HTR-8/SVneo (cell line): ENCODE measurements at regions not wholly inside any gene's neighbourhood (a gene's known extent, or its start where the extent isn't known, plus 50 kb on each side); places are given as distances from the start of the nearest gene placed in this dataset.
"Not testable (repeated sequence)": the region's sequence is repeated elsewhere in the genome, so short reads cannot be mapped to it uniquely, and the experiment has no call there.

Experiments
- DNase-seq: peaks from one replicate; pipeline ENCODE4 v3.0.0; 2011; ENCODE audit warnings: low spot score, mixed read lengths; ENCODE audit not compliant: insufficient read length
- FAIRE-seq: peaks from 2 replicates; lab custom pipeline; 2011; peaks lifted over from hg19 to GRCh38; lab: Jason Lieb, UNC

GRCh38 chr3:22366781-22367180 is 615.8 kb upstream of the ZNF385D start:
- FAIRE-seq (no peak), DNase-seq (no peak)

DNA sequence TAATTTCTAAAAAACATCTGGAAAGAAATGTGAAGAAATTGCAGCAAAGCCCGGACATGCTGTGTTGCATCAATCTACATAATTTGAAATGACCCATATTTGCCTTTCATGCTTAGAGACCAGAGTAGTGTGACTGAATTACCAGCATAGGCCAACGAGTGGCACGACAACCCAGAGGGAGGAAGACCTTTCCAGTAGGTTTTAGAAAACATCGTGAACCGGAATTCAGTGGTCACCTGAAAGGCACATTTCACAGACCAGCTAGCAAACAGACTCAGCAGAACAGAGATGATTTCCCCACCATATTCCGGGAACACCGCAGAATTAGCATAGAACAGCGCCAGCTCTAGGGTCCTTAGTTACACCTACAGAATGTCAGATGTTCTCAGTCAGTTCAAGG is 620.0 kb upstream of the ZNF385D start:
- DNase-seq (no peak), FAIRE-seq (no peak)

DNA sequence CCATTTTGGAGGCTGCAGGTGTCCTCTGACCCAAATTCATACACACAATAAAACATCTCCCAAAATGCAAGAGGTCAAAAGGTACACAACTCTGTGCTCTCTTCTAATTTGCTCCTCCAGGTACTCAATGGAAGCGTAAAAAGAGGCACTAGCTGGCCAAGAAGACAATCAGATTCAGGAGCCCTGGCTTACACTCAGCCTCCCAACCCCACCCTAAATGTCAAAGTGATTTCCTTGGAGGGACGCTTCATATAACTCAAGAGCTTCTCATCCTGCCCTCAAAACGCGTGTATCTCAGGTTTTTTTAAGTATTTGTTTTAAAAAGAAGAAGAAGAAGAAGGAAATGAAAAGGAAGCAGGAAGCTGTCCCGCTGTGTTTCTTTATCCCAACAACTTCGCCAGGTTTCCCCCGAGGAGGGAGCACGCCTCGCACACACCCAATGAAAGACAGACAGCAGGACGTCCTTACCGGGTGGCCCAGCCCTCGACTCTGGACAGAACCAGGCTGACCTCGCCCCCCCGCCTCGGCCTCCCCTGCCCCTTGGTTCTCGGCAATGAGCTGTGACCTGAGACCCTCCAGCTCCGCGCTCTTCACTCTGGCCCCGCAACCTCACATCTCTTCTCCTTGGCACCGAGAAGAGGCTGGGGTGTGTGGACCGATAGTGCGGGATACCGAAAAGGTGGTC is 620.7 kb upstream of the ZNF385D start:
- FAIRE-seq (no peak), DNase-seq (no peak)

DNA sequence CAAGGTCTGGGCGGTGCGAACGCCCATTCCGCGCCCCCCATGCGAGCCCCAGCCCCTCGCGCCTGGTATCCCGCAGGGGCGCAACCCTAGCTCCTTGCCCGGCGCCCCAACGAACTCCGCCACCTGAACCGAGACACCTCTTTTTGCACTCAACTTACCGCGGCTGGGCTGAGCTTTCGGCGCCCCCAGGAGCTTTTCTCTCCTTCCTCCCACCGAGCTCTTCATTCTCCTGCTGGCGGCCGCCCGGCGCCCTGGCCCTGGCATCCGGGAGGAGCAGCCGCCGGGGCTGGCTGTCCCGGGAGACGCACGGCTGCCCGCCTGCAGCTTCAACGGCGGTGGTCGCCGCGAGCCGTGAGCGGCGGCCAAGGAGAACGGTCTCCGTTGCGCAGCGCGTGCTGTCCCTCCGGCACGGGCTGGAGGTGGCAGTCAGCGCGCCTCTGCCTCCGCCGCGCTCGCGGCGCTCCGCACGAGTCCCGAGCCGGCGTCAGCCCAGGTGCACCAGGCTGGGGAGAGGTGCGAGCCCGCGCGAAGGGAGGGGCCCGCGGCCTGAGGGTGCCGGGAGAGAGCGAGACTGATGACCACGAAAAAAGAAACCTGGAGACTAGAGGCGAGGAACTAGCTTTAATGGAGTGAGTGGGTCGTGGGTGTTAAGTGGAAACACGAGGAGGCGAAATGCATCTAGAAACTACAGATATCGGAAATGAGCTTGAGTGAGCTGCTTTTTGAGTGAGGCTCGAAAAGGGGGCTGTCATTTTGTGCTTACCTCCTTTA is 621.5 kb upstream of the ZNF385D start:
- DNase-seq (no peak), FAIRE-seq (no peak)

DNA sequence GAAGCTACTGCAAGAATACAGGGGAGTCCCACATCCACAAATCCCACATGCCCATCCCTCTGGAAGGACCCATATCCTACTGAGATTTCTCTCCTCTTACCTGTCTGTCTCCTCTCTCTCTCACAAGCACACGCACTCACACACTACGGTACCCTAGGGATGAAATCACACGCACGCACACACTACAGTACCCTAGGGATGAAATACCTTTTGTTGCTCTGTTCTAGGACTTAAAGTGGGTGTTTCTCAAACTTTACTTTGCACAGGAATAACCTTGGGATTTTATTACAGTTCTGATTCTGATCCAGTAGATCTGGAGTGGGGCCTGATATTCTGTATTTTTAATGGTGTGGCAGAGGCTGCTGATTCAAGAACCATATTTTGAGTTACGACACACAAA is 622.2 kb upstream of the ZNF385D start:
- FAIRE-seq: no peak
- no peak for DNase-seq

DNA sequence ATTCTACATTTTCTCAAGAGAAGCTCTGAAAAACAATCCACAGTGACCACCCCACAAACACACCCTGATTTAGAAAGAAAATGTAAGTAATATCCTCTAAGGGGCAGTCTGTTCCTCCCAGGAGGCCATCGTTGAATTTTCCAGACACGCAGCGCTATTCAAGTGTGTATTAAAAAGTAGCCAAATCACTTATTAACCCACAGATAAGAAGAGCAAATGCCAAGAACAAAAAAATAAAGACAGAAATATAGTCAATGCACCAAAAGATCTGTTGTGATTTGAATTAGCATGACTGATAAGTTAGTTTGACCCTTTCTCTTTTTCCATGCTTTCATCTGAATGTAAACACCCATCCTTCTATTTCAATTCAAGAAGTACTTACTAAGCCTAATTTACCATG is 622.8 kb upstream of the ZNF385D start:
- DNase-seq (no peak), FAIRE-seq (no peak)

- FAIRE-seq (no peak), DNase-seq (peak; percentile 37)
Observed at GRCh38 chr3:22377421-22377820, 626.4 kb upstream of the ZNF385D start.

DNA sequence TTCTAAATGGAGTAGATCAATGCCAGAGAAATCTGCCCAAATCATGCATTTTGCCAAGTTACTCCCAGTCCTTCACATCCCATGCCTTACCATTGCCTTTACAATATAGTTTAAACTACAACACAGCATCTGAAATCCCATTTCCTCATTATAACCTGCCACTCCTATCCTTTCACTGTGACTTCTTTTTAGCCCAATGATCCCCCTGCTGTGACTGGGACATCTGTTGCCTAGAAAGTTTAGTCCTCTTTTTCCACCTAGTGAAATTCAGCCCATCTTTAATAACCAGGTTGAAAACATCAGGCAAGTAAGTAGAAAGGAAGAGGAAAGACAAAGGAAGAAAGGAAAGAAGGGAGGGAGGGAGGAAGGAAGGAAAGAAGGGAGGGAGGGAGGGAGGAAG is 627.9 kb upstream of the ZNF385D start:
- no peak for FAIRE-seq
- no peak for DNase-seq

DNA sequence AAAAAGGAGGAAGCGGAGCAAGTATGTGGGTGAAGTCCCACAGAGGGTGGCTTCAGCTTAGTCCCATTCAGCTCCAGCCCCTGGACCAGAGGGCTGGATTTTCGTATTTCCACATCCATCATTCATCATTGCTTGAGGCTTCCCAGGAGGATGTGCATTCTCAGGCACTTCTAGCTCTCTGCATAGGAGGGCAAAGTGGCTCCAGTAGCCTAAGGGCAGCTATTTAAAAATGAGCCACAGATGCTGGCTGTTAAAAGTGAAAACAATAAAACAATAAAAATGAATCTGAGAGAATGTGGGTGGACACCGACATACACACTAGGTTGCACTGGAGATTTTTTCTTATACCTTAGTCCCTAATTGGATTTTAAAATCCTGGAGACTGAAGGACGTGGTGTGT is 629.2 kb upstream of the ZNF385D start:
- DNase-seq (peak; percentile 3), FAIRE-seq (no peak)

DNA sequence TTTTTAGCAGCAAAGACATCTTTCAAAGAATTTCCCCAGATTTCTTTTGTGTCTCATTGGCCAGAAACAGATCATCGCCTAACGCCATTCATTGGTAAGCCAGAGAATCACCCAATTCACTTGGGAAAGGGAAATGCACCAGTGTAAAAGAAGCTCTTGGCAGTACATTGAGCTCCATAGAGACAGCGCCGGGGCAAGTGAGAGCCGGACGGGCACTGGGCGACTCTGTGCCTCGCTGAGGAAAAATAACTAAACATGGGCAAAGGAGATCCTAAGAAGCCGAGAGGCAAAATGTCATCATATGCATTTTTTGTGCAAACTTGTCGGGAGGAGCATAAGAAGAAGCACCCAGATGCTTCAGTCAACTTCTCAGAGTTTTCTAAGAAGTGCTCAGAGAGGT is 630.6 kb upstream of the ZNF385D start:
- FAIRE-seq, DNase-seq: not testable (repeated sequence)

- FAIRE-seq (no peak), DNase-seq (no peak)
Observed at GRCh38 chr3:22383285-22383684, 632.3 kb upstream of the ZNF385D start.

DNA sequence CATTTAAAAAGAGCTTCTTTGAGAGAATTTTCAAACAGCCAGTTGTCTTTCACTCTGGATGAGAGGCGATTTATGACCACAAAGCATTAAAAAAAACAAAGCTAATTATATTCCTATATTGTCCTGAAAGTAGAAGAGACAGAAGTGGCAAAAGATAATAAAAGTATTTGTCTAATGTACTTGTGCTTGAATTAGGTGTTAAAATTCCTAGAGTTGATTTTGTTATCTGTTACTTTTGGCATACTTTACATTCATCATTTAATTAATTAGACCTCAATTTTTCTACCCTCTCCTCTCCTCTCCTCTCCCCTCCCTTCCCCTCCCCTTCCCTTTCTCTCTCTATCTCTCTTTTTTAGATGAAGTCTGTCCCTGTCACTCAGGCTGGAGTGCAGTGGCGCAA is 635.1 kb upstream of the ZNF385D start:
- FAIRE-seq (no peak), DNase-seq (no peak)

DNA sequence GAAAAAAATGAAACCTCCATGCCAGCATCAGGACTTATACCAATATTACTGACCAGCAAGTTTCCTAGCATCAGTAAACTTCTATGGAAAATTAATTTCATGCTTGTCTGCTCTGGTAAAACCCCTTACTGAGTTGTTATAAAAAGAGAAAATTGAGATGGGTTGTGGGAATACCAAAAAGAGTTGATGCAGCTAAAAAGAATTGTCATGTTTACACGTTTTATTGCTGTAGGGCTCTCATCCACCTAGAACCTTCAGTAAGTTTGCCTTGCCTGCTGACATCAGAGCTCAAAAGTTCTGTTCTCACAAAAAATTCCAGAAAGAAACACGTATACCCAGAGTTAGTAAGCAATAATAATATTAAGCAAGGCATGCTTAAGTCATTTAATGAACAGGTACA is 641.3 kb upstream of the ZNF385D start:
- DNase-seq (no peak), FAIRE-seq (no peak)

DNA sequence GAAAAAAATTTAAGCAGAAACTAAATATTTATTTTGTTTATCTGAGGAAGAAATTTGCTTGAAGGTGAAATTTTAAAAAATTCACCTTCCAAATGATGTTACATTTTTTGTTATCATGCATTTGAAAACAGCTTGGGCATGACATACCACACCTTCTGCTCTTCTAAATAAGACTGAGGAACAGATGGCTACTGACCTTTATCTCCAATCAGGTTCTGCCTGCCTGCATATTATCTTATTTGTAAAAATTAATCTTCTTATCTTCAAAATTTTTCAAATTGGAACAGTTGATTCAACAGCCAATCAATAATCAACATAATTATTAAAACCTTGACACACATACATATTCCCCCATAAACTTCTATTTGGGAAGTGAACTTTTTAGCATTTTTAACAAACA is 641.8 kb upstream of the ZNF385D start:
- DNase-seq (no peak), FAIRE-seq (no peak)

DNA sequence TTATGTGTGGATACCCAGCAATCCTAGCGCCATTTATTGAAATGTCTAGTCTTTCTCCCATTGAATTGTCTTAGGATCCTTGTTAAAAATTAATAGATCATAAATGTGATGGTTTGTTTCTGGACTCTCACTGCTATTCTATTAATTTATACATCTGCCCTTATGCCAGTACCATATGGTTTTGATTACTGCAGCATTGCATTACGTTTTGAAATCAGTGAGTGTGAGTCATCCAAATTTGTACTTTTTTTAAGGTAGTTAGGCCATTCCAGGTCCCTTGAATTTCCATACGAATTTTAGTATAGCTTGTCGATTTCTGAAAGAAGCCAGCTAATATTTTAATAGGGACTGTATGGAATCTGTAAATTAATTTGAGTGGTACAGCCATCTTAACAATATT is 648.6 kb upstream of the ZNF385D start:
- DNase-seq: no peak
- FAIRE-seq: no peak

DNA sequence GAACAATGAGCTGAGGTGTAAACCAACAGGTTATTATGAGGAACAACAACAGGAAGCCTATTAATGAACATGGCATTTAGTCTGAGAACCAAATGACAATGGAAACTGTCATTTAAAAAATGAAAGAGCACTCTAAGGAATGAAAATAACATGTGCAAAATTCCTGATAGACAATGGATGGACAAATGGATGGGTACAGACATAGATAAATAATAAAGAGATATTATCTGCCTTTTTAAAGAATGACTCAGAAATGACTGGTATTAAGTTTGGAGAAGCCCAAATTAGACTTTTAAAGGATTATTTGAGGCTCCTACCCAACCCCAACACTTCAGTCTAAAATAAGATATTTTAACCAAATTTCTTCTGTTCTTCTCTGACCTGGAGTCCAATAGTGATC is 650.5 kb upstream of the ZNF385D start:
- no peak for FAIRE-seq
- DNase-seq: no peak

DNA sequence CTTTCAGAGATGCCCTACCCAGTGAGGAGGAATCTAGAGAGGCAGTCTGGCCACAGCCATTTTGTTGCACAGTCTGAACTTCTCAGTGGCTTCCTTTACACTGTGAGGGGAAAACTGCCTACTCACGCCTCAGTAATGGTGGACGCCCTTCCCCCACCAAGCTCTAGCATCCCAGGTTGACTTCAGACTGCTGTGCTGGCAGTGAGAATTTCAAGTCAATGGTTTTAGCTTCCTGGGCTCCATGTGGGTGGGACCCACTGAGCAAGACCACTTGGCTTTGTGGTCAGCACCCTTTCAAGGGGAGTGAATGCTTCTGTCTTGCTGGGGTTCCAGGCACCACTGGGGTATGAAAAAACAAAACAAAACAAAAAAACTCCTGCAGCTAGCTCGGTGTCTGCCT is 663.2 kb upstream of the ZNF385D start:
- no peak for FAIRE-seq
- DNase-seq: no peak

- not testable (repeated sequence) for DNase-seq, FAIRE-seq
Observed at GRCh38 chr3:22416838-22417446, 665.9 kb upstream of the ZNF385D start.

- FAIRE-seq (no peak), DNase-seq (no peak)
Observed at GRCh38 chr3:22419261-22419660, 668.3 kb upstream of the ZNF385D start.

- FAIRE-seq (no peak), DNase-seq (no peak)
Observed at GRCh38 chr3:22421589-22421988, 670.6 kb upstream of the ZNF385D start.

GRCh38 chr3:22431334-22431733 is 680.3 kb upstream of the ZNF385D start:
- FAIRE-seq: no peak
- no peak for DNase-seq
